ENCODE measurements at regions not wholly inside any gene's neighbourhood (a gene's known extent, or its start where the extent isn't known, plus 50 kb on each side); places are given as distances from the start of the nearest gene placed in this dataset.

GRCh38 chr20:18973529-18974173 is 160.1 kb downstream of the SCP2D1 start:
- TF ChIP-seq, protein P1, sequence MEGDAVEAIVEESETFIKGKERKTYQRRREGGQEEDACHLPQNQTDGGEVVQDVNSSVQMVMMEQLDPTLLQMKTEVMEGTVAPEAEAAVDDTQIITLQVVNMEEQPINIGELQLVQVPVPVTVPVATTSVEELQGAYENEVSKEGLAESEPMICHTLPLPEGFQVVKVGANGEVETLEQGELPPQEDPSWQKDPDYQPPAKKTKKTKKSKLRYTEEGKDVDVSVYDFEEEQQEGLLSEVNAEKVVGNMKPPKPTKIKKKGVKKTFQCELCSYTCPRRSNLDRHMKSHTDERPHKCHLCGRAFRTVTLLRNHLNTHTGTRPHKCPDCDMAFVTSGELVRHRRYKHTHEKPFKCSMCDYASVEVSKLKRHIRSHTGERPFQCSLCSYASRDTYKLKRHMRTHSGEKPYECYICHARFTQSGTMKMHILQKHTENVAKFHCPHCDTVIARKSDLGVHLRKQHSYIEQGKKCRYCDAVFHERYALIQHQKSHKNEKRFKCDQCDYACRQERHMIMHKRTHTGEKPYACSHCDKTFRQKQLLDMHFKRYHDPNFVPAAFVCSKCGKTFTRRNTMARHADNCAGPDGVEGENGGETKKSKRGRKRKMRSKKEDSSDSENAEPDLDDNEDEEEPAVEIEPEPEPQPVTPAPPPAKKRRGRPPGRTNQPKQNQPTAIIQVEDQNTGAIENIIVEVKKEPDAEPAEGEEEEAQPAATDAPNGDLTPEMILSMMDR (conservative IDR thresholded peaks at IDR 0.05 in 1 of 2, IDR thresholded peaks at IDR 0.05 in 1 of 2; ENCODE audit: low read depth in 1 of 2, low read length in 2 of 2), result no peak
- no peak for TF ChIP-seq EZH2 (IDR thresholded peaks at IDR 0.05; ENCODE audit: low read length, missing control alignments)
